Neuronal stem cell (in vitro differentiated cells): ENCODE measurements at regions not wholly inside any gene's neighbourhood (a gene's known extent, or its start where the extent isn't known, plus 50 kb on each side); places are given as distances from the start of the nearest gene placed in this dataset.

Source experiments
- DNase-seq: peaks from one replicate; pipeline ENCODE4 v3.0.0-alpha.2; 2013; ENCODE audit warnings: low spot score
- H2AFZ ChIP-seq: one replicate; pipeline ENCODE4 v1.6.1; 2013; ENCODE audit warnings: mild to moderate bottlenecking, low read length, inconsistent platforms
- H2AK5ac ChIP-seq: 2 replicates; pipeline ENCODE4 v1.6.1; 2013; ENCODE audit warnings: low read depth, mild to moderate bottlenecking, inconsistent platforms, low read length, moderate library complexity, mixed read lengths
- H2BK120ac ChIP-seq: 2 replicates; pipeline ENCODE4 v1.6.1; 2013; ENCODE audit warnings: low read depth, mild to moderate bottlenecking, inconsistent platforms, low read length, moderate library complexity, mixed read lengths
- H2BK12ac ChIP-seq: one replicate; pipeline ENCODE4 v1.6.1; 2013; ENCODE audit warnings: low read length, inconsistent platforms
- H2BK15ac ChIP-seq: 2 replicates; pipeline ENCODE4 v1.6.1; 2013; ENCODE audit warnings: mild to moderate bottlenecking, low read length, inconsistent platforms, mixed read lengths
- H2BK5ac ChIP-seq: one replicate; pipeline ENCODE4 v1.6.1; 2013; ENCODE audit warnings: inconsistent platforms, mild to moderate bottlenecking, low read length, moderate library complexity
- H3K14ac ChIP-seq: one replicate; pipeline ENCODE4 v1.6.1; 2013; ENCODE audit warnings: low read length, inconsistent platforms
- H3K18ac ChIP-seq: 2 replicates; pipeline ENCODE4 v1.6.1; 2013; ENCODE audit warnings: low read length, inconsistent platforms
- H3K23ac ChIP-seq: 2 replicates; pipeline ENCODE4 v1.6.1; 2013; ENCODE audit warnings: low read depth, mild to moderate bottlenecking, mixed read lengths, low read length, inconsistent platforms; ENCODE audit not compliant: poor library complexity
- H3K27ac ChIP-seq: replicated peaks from 3 replicates; pipeline ENCODE4 v1.5.1; 2013; ENCODE audit warnings: low read length, inconsistent platforms
- H3K27me3 ChIP-seq, 3 experiments: 2 replicates each; pipeline ENCODE4 v1.6.1; 2013; ENCODE audit warnings: low read length in 3 of 3, mild to moderate bottlenecking in 2 of 3, inconsistent platforms in 1 of 3, low read depth in 1 of 3, mixed read lengths in 1 of 3, moderate library complexity in 1 of 3; ENCODE audit not compliant: control insufficient read depth in 3 of 3, insufficient read depth in 3 of 3
- H3K36me3 ChIP-seq, 2 donors: replicated peaks in 1 of 2; 2 replicates each; pipeline ENCODE4 v1.6.1; 2013; ENCODE audit warnings: low read length in 2 of 2; ENCODE audit not compliant: control insufficient read depth in 2 of 2, insufficient read depth in 2 of 2
- H3K4ac ChIP-seq: 2 replicates; pipeline ENCODE4 v1.6.1; 2013; ENCODE audit warnings: inconsistent platforms, mild to moderate bottlenecking, low read length, moderate library complexity
- H3K4me1 ChIP-seq, 2 donors: 1 replicate in 1 of 2; 2 replicates in 1 of 2; pipeline ENCODE4 v1.6.1; 2013; ENCODE audit warnings: low read length in 2 of 2, low read depth in 1 of 2; ENCODE audit not compliant: control insufficient read depth in 2 of 2, insufficient read depth in 1 of 2
- H3K4me2 ChIP-seq: one replicate; pipeline ENCODE4 v1.6.1; 2013; ENCODE audit warnings: mild to moderate bottlenecking, low read length, inconsistent platforms; ENCODE audit not compliant: insufficient read depth, poor library complexity, severe bottlenecking
- H3K4me3 ChIP-seq, 2 donors: 2 replicates each; pipeline ENCODE4 v1.5.1; 2013; ENCODE audit warnings: low read length in 2 of 2, mild to moderate bottlenecking in 2 of 2, inconsistent platforms in 1 of 2, moderate library complexity in 1 of 2
- H3K79me1 ChIP-seq: one replicate; pipeline ENCODE4 v1.6.1; 2013; ENCODE audit warnings: low read depth, mild to moderate bottlenecking, inconsistent platforms, low read length, moderate library complexity
- H3K9ac ChIP-seq: one replicate; pipeline ENCODE4 v1.6.1; 2013; ENCODE audit warnings: mild to moderate bottlenecking, low read depth, low read length, inconsistent platforms; ENCODE audit not compliant: poor library complexity
- H3K9me3 ChIP-seq, 2 donors: replicated peaks in 1 of 2; 2 replicates each; pipeline versions ENCODE3 to v1.6.1; 2013; ENCODE audit warnings: low read length in 2 of 2, mild to moderate bottlenecking in 2 of 2, inconsistent platforms in 1 of 2, low read depth in 1 of 2, mixed read lengths in 1 of 2, moderate library complexity in 1 of 2; ENCODE audit not compliant: control insufficient read depth in 2 of 2, insufficient read depth in 1 of 2
- H4K8ac ChIP-seq: one replicate; pipeline ENCODE4 v1.6.1; 2013; ENCODE audit warnings: low read depth, mild to moderate bottlenecking, inconsistent platforms, low read length, moderate library complexity
- H4K91ac ChIP-seq: one replicate; pipeline ENCODE4 v1.6.1; 2013; ENCODE audit warnings: low read length, low read depth, mild to moderate bottlenecking, inconsistent platforms; ENCODE audit not compliant: poor library complexity
- WGBS, 2 donors: extraction: QIAGEN DNeasy Blood & Tissue Kit; methylation state at CpG; one replicate each; pipeline ENCODE4 v1.1.7; 2013; ENCODE audit warnings: missing lambda C conversion rate in 2 of 2, mixed read lengths in 1 of 2; ENCODE audit not compliant: insufficient read length in 2 of 2, insufficient replicate concordance in 1 of 2; ENCODE audit errors: extremely low coverage in 2 of 2; 5-methylcytosine and 5-hydroxymethylcytosine counted together

GRCh38 chr7:46195934-46196333 is 274.9 kb upstream of the IGFBP3 start:
- H2AK5ac ChIP-seq = no peak overlapping the region
- H2BK120ac ChIP-seq = no peak overlapping the region
- no peak overlapping the region for H3K23ac ChIP-seq
- no CpG with 5 or more reads among the region's 3 CpGs for WGBS, 2 donors
- H3K4ac ChIP-seq = no peak overlapping the region
- no peak overlapping the region for H4K91ac ChIP-seq
- no peak overlapping the region for H3K27ac ChIP-seq
- H3K14ac ChIP-seq = no peak overlapping the region
- no peaks in the 10 kb centered on the region for H3K9me3 ChIP-seq
- H2AFZ ChIP-seq = no peak overlapping the region
- no peak overlapping the region for H2BK5ac ChIP-seq
- H3K18ac ChIP-seq = no peak overlapping the region
- H3K4me2 ChIP-seq = no peak overlapping the region
- H2BK12ac ChIP-seq = no peak overlapping the region
- H3K79me1 ChIP-seq = no peaks in the 10 kb centered on the region
- peaks cover 5 to 8% of the 10 kb centered on the region in 2 donors for H3K4me1 ChIP-seq
- no peaks in the 10 kb centered on the region for H3K36me3 ChIP-seq
- H3K4me3 ChIP-seq = no peak overlapping the region
- DNase-seq = no peak
- H2BK15ac ChIP-seq = no peak overlapping the region
- H3K9ac ChIP-seq = no peak overlapping the region
- no peak overlapping the region for H4K8ac ChIP-seq
- H3K27me3 ChIP-seq = no peaks in the 10 kb centered on the region

GRCh38 chr7:46192271-46192670 is 271.2 kb upstream of the IGFBP3 start:
- no peak overlapping the region for H3K9ac ChIP-seq
- no peak overlapping the region for H2BK120ac ChIP-seq
- H3K14ac ChIP-seq = no peak overlapping the region
- DNase-seq = no peak
- H3K4me3 ChIP-seq = no peak overlapping the region
- H3K4me1 ChIP-seq = peaks cover under 1 to 5% of the 10 kb centered on the region in 2 donors
- no peak overlapping the region for H3K23ac ChIP-seq
- H2BK12ac ChIP-seq = no peak overlapping the region
- no peak overlapping the region for H2AK5ac ChIP-seq
- H3K4ac ChIP-seq = no peak overlapping the region
- no CpG with 5 or more reads among the region's 3 CpGs for WGBS, 2 donors
- no peaks in the 10 kb centered on the region for H3K36me3 ChIP-seq
- no peak overlapping the region for H3K18ac ChIP-seq
- H3K9me3 ChIP-seq = no peaks in the 10 kb centered on the region
- H2AFZ ChIP-seq = no peak overlapping the region
- no peak overlapping the region for H2BK15ac ChIP-seq
- no peak overlapping the region for H4K91ac ChIP-seq
- H2BK5ac ChIP-seq = no peak overlapping the region
- H3K4me2 ChIP-seq = no peak overlapping the region
- H3K27ac ChIP-seq = no peak overlapping the region
- no peaks in the 10 kb centered on the region for H3K27me3 ChIP-seq
- no peak overlapping the region for H4K8ac ChIP-seq
- no peaks in the 10 kb centered on the region for H3K79me1 ChIP-seq

- Histone ChIP-seq H3K9me3 (no peaks in the 10 kb centered on the region), H3K27me3 (no peaks in the 10 kb centered on the region), H2AFZ (no peak overlapping the region), H3K4ac (no peak overlapping the region), H2AK5ac (no peak overlapping the region), H3K4me1 (peaks cover 0 to 5% of the 10 kb centered on the region in 2 donors), H3K36me3 (no peaks in the 10 kb centered on the region), H3K18ac (no peak overlapping the region), H2BK120ac (no peak overlapping the region), H3K4me3 (no peak overlapping the region), H3K9ac (no peak overlapping the region), H2BK15ac (no peak overlapping the region), H4K8ac (no peak overlapping the region), H3K27ac (no peak overlapping the region), H3K14ac (no peak overlapping the region), H2BK5ac (no peak overlapping the region), H3K79me1 (no peaks in the 10 kb centered on the region), H4K91ac (no peak overlapping the region), H3K4me2 (no peak overlapping the region), H2BK12ac (no peak overlapping the region), H3K23ac (no peak overlapping the region)
- no CpG with 5 or more reads among the region's 4 CpGs for WGBS, 2 donors
- DNase-seq = no peak
Observed at GRCh38 chr7:46191776-46192175, 270.7 kb upstream of the IGFBP3 start.

GRCh38 chr7:46191296-46191695 is 270.2 kb upstream of the IGFBP3 start:
- H3K9ac ChIP-seq = no peak overlapping the region
- H3K4me3 ChIP-seq = no peak overlapping the region
- peak overlapping the region; percentile 16 for H3K18ac ChIP-seq
- no peaks in the 10 kb centered on the region for H3K36me3 ChIP-seq
- WGBS, 2 donors = no CpG with 5 or more reads among the region's 3 CpGs
- no peak overlapping the region for H4K8ac ChIP-seq
- peak overlapping the region; percentile 24 for H2BK15ac ChIP-seq
- no peak overlapping the region for H2BK12ac ChIP-seq
- no peaks in the 10 kb centered on the region for H3K9me3 ChIP-seq
- H2AK5ac ChIP-seq = no peak overlapping the region
- H3K4me2 ChIP-seq = no peak overlapping the region
- no peaks in the 10 kb centered on the region for H3K79me1 ChIP-seq
- H2AFZ ChIP-seq = no peak overlapping the region
- no peak overlapping the region for H3K14ac ChIP-seq
- H4K91ac ChIP-seq = no peak overlapping the region
- peaks cover 0 to 5% of the 10 kb centered on the region in 2 donors for H3K4me1 ChIP-seq
- no peak overlapping the region for H2BK5ac ChIP-seq
- no peak overlapping the region for H3K27ac ChIP-seq
- H3K4ac ChIP-seq = no peak overlapping the region
- H2BK120ac ChIP-seq = no peak overlapping the region
- H3K27me3 ChIP-seq = no peaks in the 10 kb centered on the region
- H3K23ac ChIP-seq = no peak overlapping the region
- DNase-seq = no peak
